SK-N-SH treated with all-trans-retinoic acid at 6 μM for 48 hours (cell line): ENCODE measurements at regions not wholly inside any gene's neighbourhood (a gene's known extent, or its start where the extent isn't known, plus 50 kb on each side); places are given as distances from the start of the nearest gene placed in this dataset.

ENCODE experiments used
- ARNTL ChIP-seq: fragments of 450-650 bp; formaldehyde crosslinking; IDR thresholded peaks from 2 replicates; pipeline ENCODE4 v1.5.0; 2020; ENCODE audit warnings: low read depth, mild to moderate bottlenecking, moderate library complexity, borderline replicate concordance
- CSDC2 ChIP-seq: fragments of 250-450 bp; sonication (Bioruptor Pico); IDR thresholded peaks from 2 replicates; pipeline ENCODE4 v1.5.0; 2020; ENCODE audit warnings: mild to moderate bottlenecking, moderate library complexity
- CSRNP3 ChIP-seq: fragments of 250-450 bp; sonication (Bioruptor Pico); IDR thresholded peaks from 2 replicates; pipeline ENCODE4 v1.5.1; 2021; ENCODE audit warnings: mild to moderate bottlenecking, moderate library complexity
- GLIS3 ChIP-seq: fragments of 250-450 bp; sonication (Bioruptor Pico); IDR thresholded peaks from 2 replicates; pipeline ENCODE4 v1.5.0; 2020; ENCODE audit warnings: mild to moderate bottlenecking, moderate library complexity
- ISL1 ChIP-seq: fragments of 250-450 bp; sonication (Bioruptor Pico); IDR thresholded peaks from 2 replicates; pipeline ENCODE4 v2.1.2; 2022; ENCODE audit warnings: mild to moderate bottlenecking, moderate library complexity
- OSR1 ChIP-seq: fragments of 250-450 bp; sonication (Bioruptor Pico); IDR thresholded peaks from 2 replicates; pipeline ENCODE4 v1.8.0; 2022; ENCODE audit warnings: moderate library complexity, mild to moderate bottlenecking, inconsistent platforms
- PPARA ChIP-seq: fragments of 250-450 bp; sonication (Bioruptor Pico); IDR thresholded peaks from 2 replicates; pipeline ENCODE4 v1.5.0; 2020; ENCODE audit warnings: mild to moderate bottlenecking, borderline replicate concordance
- RARB ChIP-seq: fragments of 250-450 bp; sonication (Bioruptor Pico); IDR thresholded peaks from 2 replicates; pipeline ENCODE4 v1.8.0; 2021; ENCODE audit warnings: mild to moderate bottlenecking, moderate library complexity
- TCF4 ChIP-seq: fragments of 250-450 bp; sonication (Bioruptor Pico); IDR thresholded peaks from 2 replicates; pipeline ENCODE4 v1.8.0; 2021; ENCODE audit warnings: mild to moderate bottlenecking, moderate library complexity, borderline replicate concordance
- ZFP3 ChIP-seq: fragments of 250-450 bp; sonication (Bioruptor Pico); IDR thresholded peaks from 2 replicates; pipeline ENCODE4 v1.5.0; 2020; ENCODE audit warnings: mild to moderate bottlenecking, moderate library complexity
- ZFP30 ChIP-seq: fragments of 450-650 bp; formaldehyde crosslinking; IDR thresholded peaks from 2 replicates; pipeline ENCODE4 v1.5.0; 2022; ENCODE audit warnings: mild to moderate bottlenecking, moderate library complexity
- TF ChIP-seq, protein P1 (sequence below): fragments of 250-450 bp; sonication (Bioruptor Pico); IDR thresholded peaks from 2 replicates; pipeline ENCODE4 v1.5.0; 2020; ENCODE audit warnings: mild to moderate bottlenecking, moderate library complexity
- TF ChIP-seq, protein P2 (sequence below): fragments of 250-450 bp; sonication (Bioruptor Pico); IDR thresholded peaks from 2 replicates; pipeline ENCODE4 v1.5.1; 2020; ENCODE audit warnings: low read depth, mild to moderate bottlenecking, moderate library complexity
- TF ChIP-seq, protein P3 (sequence below): fragments of 250-450 bp; sonication (Bioruptor Pico); IDR thresholded peaks from 2 replicates; pipeline ENCODE4 v1.8.0; 2021; ENCODE audit warnings: low read depth, mild to moderate bottlenecking, moderate library complexity, borderline replicate concordance

GRCh38 chr5:3019045-3019444 lies 267.6 kb upstream of the IRX2 start:
- TF ChIP-seq RARB (no peak), TCF4 (CRISPR knock-in tag) (no peak), CSRNP3 (no peak), ZFP3 (CRISPR knock-in tag) (no peak), CSDC2 (CRISPR knock-in tag) (no peak), ISL1 (CRISPR knock-in tag) (no peak), GLIS3 (no peak), ZFP30 (no peak), PPARA (no peak), OSR1 (CRISPR knock-in tag) (no peak), ARNTL (CRISPR knock-in tag) (no peak)
- TF ChIP-seq, protein P1, sequence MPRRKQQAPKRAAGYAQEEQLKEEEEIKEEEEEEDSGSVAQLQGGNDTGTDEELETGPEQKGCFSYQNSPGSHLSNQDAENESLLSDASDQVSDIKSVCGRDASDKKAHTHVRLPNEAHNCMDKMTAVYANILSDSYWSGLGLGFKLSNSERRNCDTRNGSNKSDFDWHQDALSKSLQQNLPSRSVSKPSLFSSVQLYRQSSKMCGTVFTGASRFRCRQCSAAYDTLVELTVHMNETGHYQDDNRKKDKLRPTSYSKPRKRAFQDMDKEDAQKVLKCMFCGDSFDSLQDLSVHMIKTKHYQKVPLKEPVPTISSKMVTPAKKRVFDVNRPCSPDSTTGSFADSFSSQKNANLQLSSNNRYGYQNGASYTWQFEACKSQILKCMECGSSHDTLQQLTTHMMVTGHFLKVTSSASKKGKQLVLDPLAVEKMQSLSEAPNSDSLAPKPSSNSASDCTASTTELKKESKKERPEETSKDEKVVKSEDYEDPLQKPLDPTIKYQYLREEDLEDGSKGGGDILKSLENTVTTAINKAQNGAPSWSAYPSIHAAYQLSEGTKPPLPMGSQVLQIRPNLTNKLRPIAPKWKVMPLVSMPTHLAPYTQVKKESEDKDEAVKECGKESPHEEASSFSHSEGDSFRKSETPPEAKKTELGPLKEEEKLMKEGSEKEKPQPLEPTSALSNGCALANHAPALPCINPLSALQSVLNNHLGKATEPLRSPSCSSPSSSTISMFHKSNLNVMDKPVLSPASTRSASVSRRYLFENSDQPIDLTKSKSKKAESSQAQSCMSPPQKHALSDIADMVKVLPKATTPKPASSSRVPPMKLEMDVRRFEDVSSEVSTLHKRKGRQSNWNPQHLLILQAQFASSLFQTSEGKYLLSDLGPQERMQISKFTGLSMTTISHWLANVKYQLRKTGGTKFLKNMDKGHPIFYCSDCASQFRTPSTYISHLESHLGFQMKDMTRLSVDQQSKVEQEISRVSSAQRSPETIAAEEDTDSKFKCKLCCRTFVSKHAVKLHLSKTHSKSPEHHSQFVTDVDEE (CRISPR knock-in tag): no peak
- TF ChIP-seq, protein P2, sequence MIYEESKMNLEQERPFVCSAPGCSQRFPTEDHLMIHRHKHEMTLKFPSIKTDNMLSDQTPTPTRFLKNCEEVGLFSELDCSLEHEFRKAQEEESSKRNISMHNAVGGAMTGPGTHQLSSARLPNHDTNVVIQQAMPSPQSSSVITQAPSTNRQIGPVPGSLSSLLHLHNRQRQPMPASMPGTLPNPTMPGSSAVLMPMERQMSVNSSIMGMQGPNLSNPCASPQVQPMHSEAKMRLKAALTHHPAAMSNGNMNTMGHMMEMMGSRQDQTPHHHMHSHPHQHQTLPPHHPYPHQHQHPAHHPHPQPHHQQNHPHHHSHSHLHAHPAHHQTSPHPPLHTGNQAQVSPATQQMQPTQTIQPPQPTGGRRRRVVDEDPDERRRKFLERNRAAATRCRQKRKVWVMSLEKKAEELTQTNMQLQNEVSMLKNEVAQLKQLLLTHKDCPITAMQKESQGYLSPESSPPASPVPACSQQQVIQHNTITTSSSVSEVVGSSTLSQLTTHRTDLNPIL (CRISPR knock-in tag): no peak
- TF ChIP-seq, protein P3, sequence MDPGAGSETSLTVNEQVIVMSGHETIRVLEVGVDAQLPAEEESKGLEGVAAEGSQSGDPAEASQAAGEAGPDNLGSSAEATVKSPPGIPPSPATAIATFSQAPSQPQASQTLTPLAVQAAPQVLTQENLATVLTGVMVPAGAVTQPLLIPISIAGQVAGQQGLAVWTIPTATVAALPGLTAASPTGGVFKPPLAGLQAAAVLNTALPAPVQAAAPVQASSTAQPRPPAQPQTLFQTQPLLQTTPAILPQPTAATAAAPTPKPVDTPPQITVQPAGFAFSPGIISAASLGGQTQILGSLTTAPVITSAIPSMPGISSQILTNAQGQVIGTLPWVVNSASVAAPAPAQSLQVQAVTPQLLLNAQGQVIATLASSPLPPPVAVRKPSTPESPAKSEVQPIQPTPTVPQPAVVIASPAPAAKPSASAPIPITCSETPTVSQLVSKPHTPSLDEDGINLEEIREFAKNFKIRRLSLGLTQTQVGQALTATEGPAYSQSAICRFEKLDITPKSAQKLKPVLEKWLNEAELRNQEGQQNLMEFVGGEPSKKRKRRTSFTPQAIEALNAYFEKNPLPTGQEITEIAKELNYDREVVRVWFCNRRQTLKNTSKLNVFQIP (CRISPR knock-in tag): no peak
